SK-N-MC (cell line): ENCODE measurements at regions not wholly inside any gene's neighbourhood (a gene's known extent, or its start where the extent isn't known, plus 50 kb on each side); places are given as distances from the start of the nearest gene placed in this dataset.
A peak's percentile ranks its signal among the peaks of the same experiment; 100 is the strongest.

ENCODE experiments used
- DNase-seq: peaks from one replicate; pipeline ENCODE4 v3.0.0-alpha.2; 2011; ENCODE audit warnings: low read depth, low spot score
- H3K27ac ChIP-seq: fragments of 200-600 bp; sonication (generic); 2 replicates; pipeline ENCODE4 v1.5.1; 2016; ENCODE audit warnings: mixed run types
- H3K36me3 ChIP-seq: fragments of 200-600 bp; sonication (generic); 2 replicates; pipeline ENCODE4 v1.6.1; 2017; ENCODE audit warnings: antibody characterized with exemption, low read length, mixed read lengths; ENCODE audit not compliant: insufficient read depth
- H3K4me3 ChIP-seq: fragments of 200-600 bp; sonication (generic); 2 replicates; pipeline ENCODE4 v1.5.1; 2016
- H3K9ac ChIP-seq: fragments of 200-600 bp; sonication (generic); 2 replicates; pipeline ENCODE4 v1.8.0; 2017; ENCODE audit warnings: mixed run types, mixed read lengths; ENCODE audit not compliant: insufficient read length
- H3K9me3 ChIP-seq: fragments of 200-600 bp; sonication (generic); 2 replicates; pipeline ENCODE4 v1.6.1; 2017; ENCODE audit warnings: low read depth, mild to moderate bottlenecking, antibody characterized with exemption, low read length, moderate library complexity, mixed read lengths
- EZH2 ChIP-seq: fragments of 200-600 bp; sonication (generic); IDR thresholded peaks from one replicate; pipeline ENCODE4 v1.6.1; 2017; ENCODE audit warnings: antibody characterized with exemption
- FOXP2 ChIP-seq: optimal IDR thresholded peaks from 2 replicates; pipeline ENCODE3; 2011; ENCODE audit warnings: mild to moderate bottlenecking, moderate library complexity; ENCODE audit not compliant: insufficient read depth; ENCODE audit errors: extremely low read length, control extremely low read depth
- POLR2AphosphoS5 ChIP-seq: IDR thresholded peaks from 2 replicates; pipeline ENCODE4 v1.6.1; 2012; ENCODE audit warnings: mild to moderate bottlenecking, low read depth, low read length, borderline replicate concordance

GRCh38 chr3:81251096-81251495, 510.3 kb downstream of the GBE1 start:
- H3K9ac ChIP-seq: no peak overlapping the region
- TF ChIP-seq FOXP2: no peak
- TF ChIP-seq EZH2: no peak
- TF ChIP-seq POLR2AphosphoS5: no peak
- no peak overlapping the region for H3K27ac ChIP-seq

DNA sequence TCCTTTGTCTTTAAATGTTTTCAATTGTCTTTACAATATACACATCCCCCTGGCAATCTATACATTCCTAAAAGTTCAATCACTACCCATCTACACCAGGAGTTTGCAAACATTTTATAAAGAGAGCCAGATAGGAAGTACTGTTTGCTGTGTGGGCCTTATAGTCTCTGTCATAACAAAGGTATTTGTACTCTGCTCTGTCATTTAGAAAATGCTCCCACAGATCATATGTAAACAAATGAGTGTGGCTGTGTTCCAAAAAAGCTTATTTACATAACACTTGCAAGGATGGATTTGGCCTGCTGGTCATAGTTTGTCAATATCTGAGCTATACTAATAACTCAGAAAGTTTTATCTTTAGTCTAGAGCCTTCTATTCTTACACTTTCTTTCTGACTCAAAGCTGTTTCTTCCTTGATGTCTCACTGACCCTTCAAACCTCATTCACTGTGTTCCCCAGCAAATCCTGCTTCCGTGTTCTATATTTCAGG, 511.9 kb downstream of the GBE1 start:
- H3K27ac ChIP-seq: no peak overlapping the region
- H3K9me3 ChIP-seq: no peaks in the 10 kb centered on the region
- H3K9ac ChIP-seq: no peak overlapping the region
- no peak overlapping the region for H3K4me3 ChIP-seq
- TF ChIP-seq FOXP2: no peak
- DNase-seq: no peak
- H3K36me3 ChIP-seq: no peaks in the 10 kb centered on the region

More at GRCh38 chr3:81251096-81251495, 510.3 kb downstream of the GBE1 start:
- no peak overlapping the region for H3K4me3 ChIP-seq
- H3K9me3 ChIP-seq: no peaks in the 10 kb centered on the region
- no peak for DNase-seq
- no peaks in the 10 kb centered on the region for H3K36me3 ChIP-seq

GRCh38 chr3:81245501-81245900, 515.9 kb downstream of the GBE1 start:
- Histone ChIP-seq H3K4me3 (no peak overlapping the region), H3K36me3 (no peaks in the 10 kb centered on the region), H3K9ac (no peak overlapping the region), H3K27ac (no peak overlapping the region), H3K9me3 (no peaks in the 10 kb centered on the region)
- no peak for TF ChIP-seq POLR2AphosphoS5
- TF ChIP-seq EZH2: no peak
- no peak for TF ChIP-seq FOXP2
- DNase-seq: no peak

DNA sequence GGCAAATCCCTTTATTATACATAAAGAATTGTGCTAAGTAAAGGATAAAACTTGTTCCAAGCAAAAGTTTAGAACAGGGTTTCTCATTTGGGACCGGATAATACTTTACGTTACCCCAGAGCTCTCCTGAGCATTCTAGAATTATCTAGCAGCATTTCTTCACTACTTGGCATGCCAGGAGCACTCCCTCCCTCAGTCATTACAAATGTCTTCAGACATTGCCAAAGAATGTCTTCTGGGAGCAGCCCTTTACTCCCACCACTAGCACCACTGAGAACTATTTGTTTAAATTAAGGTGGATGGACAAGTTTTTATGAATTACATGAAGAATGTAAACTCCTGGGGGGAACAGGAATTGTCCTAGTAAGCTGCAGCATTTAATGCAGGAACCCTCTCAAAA, 516.4 kb downstream of the GBE1 start:
- TF ChIP-seq EZH2: no peak
- TF ChIP-seq POLR2AphosphoS5: no peak
- TF ChIP-seq FOXP2: no peak
- no peak overlapping the region for H3K27ac ChIP-seq
- no peaks in the 10 kb centered on the region for H3K36me3 ChIP-seq
- no peak overlapping the region for H3K4me3 ChIP-seq
- H3K9me3 ChIP-seq: no peaks in the 10 kb centered on the region
- DNase-seq: no peak
- H3K9ac ChIP-seq: no peak overlapping the region

- DNase-seq: no peak
- no peak overlapping the region for H3K9ac ChIP-seq
- H3K27ac ChIP-seq: no peak overlapping the region
- TF ChIP-seq POLR2AphosphoS5 (no peak), EZH2 (no peak), FOXP2 (no peak)
- no peak overlapping the region for H3K4me3 ChIP-seq
- H3K9me3 ChIP-seq: no peaks in the 10 kb centered on the region
- no peaks in the 10 kb centered on the region for H3K36me3 ChIP-seq
Measured at GRCh38 chr3:81244231-81244630, 517.2 kb downstream of the GBE1 start.

DNA sequence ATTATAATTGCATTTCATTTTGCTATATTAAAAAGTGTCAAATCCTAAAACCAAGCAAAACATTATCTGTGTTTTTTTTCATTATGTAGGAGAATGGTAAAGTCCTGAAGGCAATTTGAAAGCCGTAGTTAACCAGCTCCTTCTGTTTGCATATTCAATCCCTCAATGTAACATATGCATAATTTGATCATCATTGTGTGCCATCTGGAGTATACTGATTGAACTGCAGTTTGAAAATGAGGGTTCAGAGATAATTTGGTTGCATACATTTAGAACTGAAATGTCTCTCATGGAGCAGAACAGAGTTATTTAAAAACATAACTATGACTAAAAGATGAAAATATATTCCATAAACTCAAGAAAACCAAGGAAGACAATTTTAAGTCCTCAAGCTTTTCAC, 518.6 kb downstream of the GBE1 start:
- no peak overlapping the region for H3K9ac ChIP-seq
- DNase-seq: peak; percentile 18
- H3K4me3 ChIP-seq: no peak overlapping the region; the same call in 1 of the 2 replicates
- no peaks in the 10 kb centered on the region for H3K36me3 ChIP-seq
- no peak overlapping the region for H3K27ac ChIP-seq
- no peaks in the 10 kb centered on the region for H3K9me3 ChIP-seq
- TF ChIP-seq EZH2: no peak
- TF ChIP-seq FOXP2: no peak
- TF ChIP-seq POLR2AphosphoS5: no peak

GRCh38 chr3:81237181-81237580, 524.3 kb downstream of the GBE1 start:
- no peaks in the 10 kb centered on the region for H3K36me3 ChIP-seq
- TF ChIP-seq FOXP2 (no peak), EZH2 (no peak), POLR2AphosphoS5 (no peak)
- H3K9me3 ChIP-seq: no peaks in the 10 kb centered on the region
- H3K4me3 ChIP-seq: no peak overlapping the region
- no peak for DNase-seq
- H3K9ac ChIP-seq: no peak overlapping the region
- H3K27ac ChIP-seq: no peak overlapping the region

- DNase-seq: no peak
- H3K36me3 ChIP-seq: no peaks in the 10 kb centered on the region
- H3K4me3 ChIP-seq: no peak overlapping the region
- TF ChIP-seq FOXP2 (no peak), POLR2AphosphoS5 (no peak), EZH2 (no peak)
- H3K9ac ChIP-seq: no peak overlapping the region
- H3K9me3 ChIP-seq: no peaks in the 10 kb centered on the region
- no peak overlapping the region for H3K27ac ChIP-seq
Measured at GRCh38 chr3:81218023-81218422, 543.4 kb downstream of the GBE1 start.

DNA sequence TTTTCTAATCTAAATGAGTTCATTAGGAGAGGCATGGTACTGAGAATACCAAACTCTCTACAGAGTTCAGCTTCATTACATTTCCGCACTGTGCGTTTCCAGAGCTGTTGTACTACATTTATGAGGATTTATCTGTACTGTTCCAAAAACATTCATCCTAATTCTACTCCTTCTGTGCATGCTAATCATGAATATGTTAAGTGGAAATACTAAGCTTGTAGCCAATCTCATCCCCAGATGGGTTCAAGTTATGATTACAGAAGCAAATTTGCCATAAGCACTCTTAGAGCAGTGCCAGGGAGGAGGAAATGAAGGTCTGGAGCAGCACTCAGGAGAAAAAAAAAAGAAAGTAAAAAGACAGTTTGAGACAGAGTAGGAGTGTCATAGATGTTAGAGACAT, 544.3 kb downstream of the GBE1 start:
- TF ChIP-seq POLR2AphosphoS5: no peak
- no peak for TF ChIP-seq FOXP2
- TF ChIP-seq EZH2: no peak
- DNase-seq: no peak

More for the DNA sequence above, 544.3 kb downstream of the GBE1 start:
- Histone ChIP-seq H3K36me3 (no peaks in the 10 kb centered on the region), H3K27ac (peak overlapping the region; percentile 8; the same call in 1 of the 2 replicates), H3K9ac (no peak overlapping the region), H3K4me3 (no peak overlapping the region), H3K9me3 (no peaks in the 10 kb centered on the region)
